HCT116 (cell line): ENCODE measurements at regions not wholly inside any gene's neighbourhood (a gene's known extent, or its start where the extent isn't known, plus 50 kb on each side); places are given as distances from the start of the nearest gene placed in this dataset.

Experiments used
- ATAC-seq: fragments of 200-7000 bp; cut with Tn5 transposase; 2 replicates; pipeline ENCODE4 v1.9.1; 2020; ENCODE audit warnings: mild to moderate bottlenecking, moderate library complexity
- BruUV-seq: library from RNA; stranded (reverse); fragments of 400-500 nt; replicated peaks from 2 replicates; lab custom pipeline; 2021; lab: Mats Ljungman, UMichigan
- CTCF ChIA-PET: fragments of 300-600 bp; sonication (Branson Sonifier 250); formaldehyde crosslinking; loops from one replicate; lab custom pipeline; 2021; ENCODE audit warnings: antibody characterized with exemption; lab: Charles Lee
- POLR2A ChIA-PET: fragments of 300-600, 350-600 bp; sonication (Branson Sonifier 250); formaldehyde crosslinking; loops from one replicate; lab custom pipeline; 2021; ENCODE audit warnings: antibody characterized with exemption; lab: Charles Lee
- RAD21 ChIA-PET, 2 experiments: fragments of 300-600 bp; sonication (Branson Sonifier 250); formaldehyde crosslinking; loops; one replicate each; lab custom pipeline; 2023; ENCODE audit warnings: low total read pairs in 2 of 2; ENCODE audit not compliant: uncharacterized antibody in 2 of 2, unreplicated experiment in 2 of 2, low non-redundant PET in 1 of 2; lab: Charles Lee
- DNase-seq: peaks from one replicate; pipeline ENCODE4 v3.0.0-alpha.2; 2010; ENCODE audit warnings: low read depth, low spot score
- H2AFZ ChIP-seq: fragments of 200-600 bp; shearing (Covaris generic), sonication (generic); 2 replicates; pipeline ENCODE4 v1.6.1; 2017; ENCODE audit warnings: low read depth, mixed run types, mixed read lengths, antibody characterized with exemption, low read length; ENCODE audit not compliant: poor library complexity, severe bottlenecking
- H3K27ac ChIP-seq: 2 replicates; pipeline ENCODE4 v1.5.1; 2012; ENCODE audit warnings: low read depth, low read length
- H3K27me3 ChIP-seq: fragments of 200-600 bp; sonication (generic); 2 replicates; pipeline ENCODE4 v1.6.1; 2016; ENCODE audit warnings: mixed run types, low read length, mixed read lengths; ENCODE audit not compliant: insufficient read depth
- H3K36me3 ChIP-seq, 2 experiments: fragments of 200-500 bp in 1 of 2; fragments of 200-600 bp in 1 of 2; sonication (Bioruptor generic) in 1 of 2; sonication (generic) in 1 of 2; 2 replicates each; pipeline versions ENCODE4 v1.5.1 to v1.6.1; 2014 to 2016; ENCODE audit warnings: low read length in 2 of 2, inconsistent platforms in 1 of 2, mixed read lengths in 1 of 2, mixed run types in 1 of 2; ENCODE audit not compliant: insufficient read depth in 2 of 2, control insufficient read depth in 1 of 2
- H3K4me1 ChIP-seq, 2 experiments: fragments of 200-600 bp in 1 of 2; sonication (generic) in 1 of 2; 2 replicates each; pipeline versions ENCODE4 v1.5.1 to v1.6.1; 2012 to 2017; ENCODE audit warnings: low read length in 2 of 2, inconsistent platforms in 1 of 2, mild to moderate bottlenecking in 1 of 2, mixed read lengths in 1 of 2, mixed run types in 1 of 2, moderate library complexity in 1 of 2; ENCODE audit not compliant: insufficient read depth in 2 of 2, control insufficient read depth in 1 of 2
- H3K4me2 ChIP-seq: fragments of 200-600 bp; sonication (generic); 2 replicates; pipeline ENCODE4 v1.6.1; 2017; ENCODE audit warnings: mixed run types, low read length, mixed read lengths
- H3K4me3 ChIP-seq, 2 experiments: fragments of 200-600 bp in 1 of 2; sonication (generic) in 1 of 2; replicated peaks in 1 of 2; 2 replicates each; pipeline ENCODE4 v1.5.1; 2011 to 2016; ENCODE audit warnings: low read length in 2 of 2, control low read depth in 1 of 2, low read depth in 1 of 2, mild to moderate bottlenecking in 1 of 2, mixed read lengths in 1 of 2, mixed run types in 1 of 2
- H3K79me2 ChIP-seq: fragments of 200-600 bp; sonication (generic); 2 replicates; pipeline ENCODE4 v1.6.1; 2017; ENCODE audit warnings: mild to moderate bottlenecking, mixed run types, low read length, moderate library complexity, mixed read lengths; ENCODE audit not compliant: insufficient read depth
- H3K9ac ChIP-seq: fragments of 200-600 bp; sonication (generic); 2 replicates; pipeline ENCODE4 v1.6.1; 2016; ENCODE audit warnings: low read length, mixed read lengths
- H3K9me2 ChIP-seq: fragments of 200-600 bp; sonication (generic), shearing (Covaris generic); 2 replicates; pipeline ENCODE4 v1.6.1; 2017; ENCODE audit warnings: mixed run types, mild to moderate bottlenecking, moderate library complexity; ENCODE audit not compliant: insufficient read depth
- H3K9me3 ChIP-seq, 2 experiments: fragments of 200-500 bp in 1 of 2; fragments of 200-600 bp in 1 of 2; sonication (Bioruptor generic) in 1 of 2; sonication (generic) in 1 of 2; 2 replicates each; pipeline ENCODE4 v1.6.1; 2014 to 2017; ENCODE audit warnings: low read length in 2 of 2, mixed read lengths in 2 of 2, inconsistent platforms in 1 of 2, low read depth in 1 of 2, mild to moderate bottlenecking in 1 of 2, mixed run types in 1 of 2, moderate library complexity in 1 of 2; ENCODE audit not compliant: control insufficient read depth in 1 of 2, insufficient read depth in 1 of 2
- H4K20me1 ChIP-seq: fragments of 200-600 bp; sonication (generic), shearing (Covaris generic); 2 replicates; pipeline ENCODE4 v1.6.1; 2017; ENCODE audit warnings: mixed run types, mild to moderate bottlenecking, moderate library complexity; ENCODE audit not compliant: insufficient read depth
- EGR1 ChIP-seq: IDR thresholded peaks from 2 replicates; pipeline ENCODE4 v1.6.1; 2012; ENCODE audit warnings: low read depth
- JUND ChIP-seq: IDR thresholded peaks from 2 replicates; pipeline ENCODE4 v1.6.1; 2012
- POLR2AphosphoS5 ChIP-seq: IDR thresholded peaks from 2 replicates; pipeline ENCODE4 v1.6.1; 2011; ENCODE audit warnings: mild to moderate bottlenecking, low read depth, low read length, moderate library complexity
- RAD21 ChIP-seq: IDR thresholded peaks from 2 replicates; pipeline ENCODE4 v1.6.1; 2012; ENCODE audit warnings: low read depth, mild to moderate bottlenecking
- REST ChIP-seq: IDR thresholded peaks from 2 replicates; pipeline ENCODE4 v1.6.1; 2012; ENCODE audit warnings: low read depth
- TCF7L2 ChIP-seq: IDR thresholded peaks from 2 replicates; pipeline ENCODE4 v1.7.0; 2011; ENCODE audit warnings: borderline replicate concordance, inconsistent platforms; ENCODE audit not compliant: insufficient read depth, insufficient read length; ENCODE audit errors: extremely low read depth
- YY1 ChIP-seq: IDR thresholded peaks from 2 replicates; pipeline ENCODE4 v1.6.1; 2011; ENCODE audit warnings: low read length, low read depth, moderate library complexity, mild to moderate bottlenecking; ENCODE audit not compliant: insufficient replicate concordance; ENCODE audit errors: extremely low read depth
- intact Hi-C: fragments of 100-400 bp; cut with micrococcal nuclease; formaldehyde crosslinking; loops from 2 replicates; pipeline ENCODE4 v1.10.0; 2022
- TF ChIP-seq, protein P1 (sequence below): IDR thresholded peaks from 2 replicates; pipeline ENCODE4 v1.6.1; 2012

- RAD21 ChIA-PET, result no interaction called here
- Histone ChIP-seq H3K4me2 (no peak overlapping the region), H3K36me3 (no peaks in the 10 kb centered on the region), H3K4me1 (peaks cover 33 to 84% of the 10 kb centered on the region in 2 experiments), H2AFZ (no peak overlapping the region), H3K9ac (no peak overlapping the region), H3K27ac (no peak overlapping the region)
- POLR2A ChIA-PET, result interaction anchor here (1.5 kb wide), 1 partner anchor 113 kb away, joined by 5 read pairs; no protein-coding TSS in a partner anchor
- TF ChIP-seq, protein P1, sequence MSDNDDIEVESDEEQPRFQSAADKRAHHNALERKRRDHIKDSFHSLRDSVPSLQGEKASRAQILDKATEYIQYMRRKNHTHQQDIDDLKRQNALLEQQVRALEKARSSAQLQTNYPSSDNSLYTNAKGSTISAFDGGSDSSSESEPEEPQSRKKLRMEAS, result no peak
- no peak for TF ChIP-seq POLR2AphosphoS5
- no peak for TF ChIP-seq YY1
- TF ChIP-seq, all 23 proteins: peak for 0
- DNase-seq, result no peak
- no peaks in the 10 kb centered on the region for H3K27me3 ChIP-seq
- intact Hi-C loops, result no loop called here
- H4K20me1 ChIP-seq, result no peaks in the 10 kb centered on the region
- H3K9me2 ChIP-seq, result no peaks in the 10 kb centered on the region
- H3K9me3 ChIP-seq, result peaks cover 0 to 11% of the 10 kb centered on the region in 2 experiments; a peak in 1 of 4 replicates
- ATAC-seq, result no peak
- no TSS peak for BruUV-seq
- no peaks in the 10 kb centered on the region for H3K79me2 ChIP-seq
- no peak overlapping the region for H3K4me3 ChIP-seq
- CTCF ChIA-PET, result interaction anchor here (1.3 to 1.4 kb wide), 2 partner anchors 10 to 219 kb away, joined by 3 read pairs; no protein-coding TSS in a partner anchor
These were observed 125.9 kb upstream of the SLC1A4 start for GRCh38 chr2:64863097-64863820.

GRCh38 chr2:64865073-64865830 lies 123.9 kb upstream of the SLC1A4 start:
- H3K4me1 ChIP-seq, result peaks cover 17 to 70% of the 10 kb centered on the region in 2 experiments
- H3K36me3 ChIP-seq, result no peaks in the 10 kb centered on the region
- ATAC-seq (peak; percentile 91), DNase-seq (no peak)
- peak overlapping the region; percentile 83 for H3K27ac ChIP-seq
- no peaks in the 10 kb centered on the region for H3K9me2 ChIP-seq
- peak overlapping the region; percentile 75 for H3K9ac ChIP-seq
- no peaks in the 10 kb centered on the region for H4K20me1 ChIP-seq
- RAD21 ChIA-PET, result interaction anchor here in 1 of 2 experiments (0.7 to 0.8 kb wide), 2 partner anchors 33 to 219 kb away, joined by 4 read pairs; no protein-coding TSS in a partner anchor
- H3K4me3 ChIP-seq, result peak overlapping the region; percentile 45 to 64
- H2AFZ ChIP-seq, result peak overlapping the region; percentile 96
- CTCF ChIA-PET, result interaction anchor here (0.9 to 1.3 kb wide), 6 partner anchors 8 to 343 kb away, joined by 3 to 8 read pairs (median 4); no protein-coding TSS in a partner anchor
- intact Hi-C loops, result loop anchor here (1.0 to 2.0 kb wide), 4 partner anchors 114 to 342 kb away; no protein-coding TSS in a partner anchor
- POLR2A ChIA-PET, result interaction anchor here (1.0 to 1.5 kb wide), 2 partner anchors 27 to 115 kb away, joined by 5 to 6 read pairs; no protein-coding TSS in a partner anchor
- H3K4me2 ChIP-seq, result peak overlapping the region; percentile 97
- H3K79me2 ChIP-seq, result no peaks in the 10 kb centered on the region
- H3K27me3 ChIP-seq, result no peaks in the 10 kb centered on the region
- peaks cover 0 to 11% of the 10 kb centered on the region in 2 experiments; a peak in 1 of 4 replicates for H3K9me3 ChIP-seq
- no TSS peak for BruUV-seq
- no peak for TF ChIP-seq REST
- TF ChIP-seq TCF7L2, result no peak
- TF ChIP-seq RAD21, result no peak
- no peak for TF ChIP-seq EGR1
- peak; percentile 6 for TF ChIP-seq YY1
- TF ChIP-seq, protein P1, result no peak
- no peak for TF ChIP-seq JUND
